Neural progenitor cell (in vitro differentiated cells): ENCODE measurements at regions not wholly inside any gene's neighbourhood (a gene's known extent, or its start where the extent isn't known, plus 50 kb on each side); places are given as distances from the start of the nearest gene placed in this dataset.

Source experiments
- DNase-seq: peaks from one replicate; pipeline ENCODE4 v3.0.0-alpha.2; 2016; ENCODE audit warnings: low spot score
- H2AFZ ChIP-seq: fragments of 200-600 bp; sonication (generic); replicated peaks from 2 replicates; pipeline ENCODE4 v1.6.1; 2016; ENCODE audit warnings: antibody characterized with exemption
- H3F3A ChIP-seq: fragments of 200-600 bp; sonication (generic); 2 replicates; pipeline ENCODE4 v1.6.1; 2016; ENCODE audit warnings: antibody characterized with exemption, low read depth
- H3K27ac ChIP-seq: fragments of 200-600 bp; sonication (generic); 2 replicates; pipeline ENCODE4 v1.5.1; 2016; ENCODE audit warnings: mild to moderate bottlenecking
- H3K27me3 ChIP-seq: fragments of 200-600 bp; sonication (generic); 2 replicates; pipeline ENCODE4 v1.6.1; 2016; ENCODE audit warnings: mild to moderate bottlenecking, moderate library complexity
- H3K36me3 ChIP-seq: fragments of 200-600 bp; sonication (generic); 2 replicates; pipeline ENCODE4 v1.5.1; 2016
- H3K4me1 ChIP-seq: fragments of 200-600 bp; sonication (generic); 2 replicates; pipeline ENCODE4 v1.6.1; 2016; ENCODE audit warnings: mixed run types
- H3K4me2 ChIP-seq: fragments of 200-600 bp; sonication (generic); 2 replicates; pipeline ENCODE4 v1.6.1; 2016
- H3K4me3 ChIP-seq: fragments of 200-600 bp; sonication (generic); 2 replicates; pipeline ENCODE4 v1.5.1; 2016
- H3K79me2 ChIP-seq: fragments of 200-600 bp; sonication (generic); 2 replicates; pipeline ENCODE4 v1.6.1; 2016; ENCODE audit warnings: low read depth
- H3K9ac ChIP-seq: fragments of 200-600 bp; sonication (generic); 2 replicates; pipeline ENCODE4 v1.6.1; 2016
- H3K9me3 ChIP-seq: fragments of 200-600 bp; sonication (generic); 2 replicates; pipeline ENCODE4 v1.5.1; 2016; ENCODE audit warnings: low read depth
- H4K20me1 ChIP-seq: fragments of 200-600 bp; sonication (generic); 2 replicates; pipeline ENCODE4 v1.6.1; 2016; ENCODE audit warnings: low read depth
- H3K27ac Mint-ChIP-seq: 3 replicates; pipeline ENCODE4 v1.8.0; 2021; ENCODE audit warnings: mixed read lengths
- H3K27me3 Mint-ChIP-seq: 2 replicates; pipeline ENCODE4 v1.8.0; 2022; ENCODE audit warnings: low read depth, mild to moderate bottlenecking, inconsistent platforms, moderate library complexity, mixed read lengths; ENCODE audit not compliant: insufficient read depth
- H3K36me3 Mint-ChIP-seq: 3 replicates; pipeline ENCODE4 v1.8.0; 2021; ENCODE audit warnings: mixed read lengths
- H3K4me1 Mint-ChIP-seq: 3 replicates; pipeline ENCODE4 v1.8.0; 2021; ENCODE audit warnings: mixed read lengths
- H3K4me3 Mint-ChIP-seq: 3 replicates; pipeline ENCODE4 v1.8.0; 2021; ENCODE audit warnings: mild to moderate bottlenecking, moderate library complexity, mixed read lengths
- H3K9me3 Mint-ChIP-seq: 3 replicates; pipeline ENCODE4 v1.8.0; 2020; ENCODE audit warnings: mixed read lengths
- EZH2 ChIP-seq: fragments of 200-600 bp; sonication (generic); IDR thresholded peaks from 2 replicates; pipeline ENCODE4 v1.6.1; 2017; ENCODE audit warnings: antibody characterized with exemption, mild to moderate bottlenecking, moderate library complexity
- EZH2phosphoT487 ChIP-seq: fragments of 200-600 bp; sonication (generic); IDR thresholded peaks from 2 replicates; pipeline ENCODE4 v1.6.1; 2017; ENCODE audit warnings: antibody characterized with exemption
- TF ChIP-seq, protein P1 (sequence below): fragments of 200-600 bp; sonication (generic); IDR thresholded peaks from 2 replicates; pipeline ENCODE4 v1.5.1; 2017; ENCODE audit warnings: antibody characterized with exemption, mild to moderate bottlenecking

DNA sequence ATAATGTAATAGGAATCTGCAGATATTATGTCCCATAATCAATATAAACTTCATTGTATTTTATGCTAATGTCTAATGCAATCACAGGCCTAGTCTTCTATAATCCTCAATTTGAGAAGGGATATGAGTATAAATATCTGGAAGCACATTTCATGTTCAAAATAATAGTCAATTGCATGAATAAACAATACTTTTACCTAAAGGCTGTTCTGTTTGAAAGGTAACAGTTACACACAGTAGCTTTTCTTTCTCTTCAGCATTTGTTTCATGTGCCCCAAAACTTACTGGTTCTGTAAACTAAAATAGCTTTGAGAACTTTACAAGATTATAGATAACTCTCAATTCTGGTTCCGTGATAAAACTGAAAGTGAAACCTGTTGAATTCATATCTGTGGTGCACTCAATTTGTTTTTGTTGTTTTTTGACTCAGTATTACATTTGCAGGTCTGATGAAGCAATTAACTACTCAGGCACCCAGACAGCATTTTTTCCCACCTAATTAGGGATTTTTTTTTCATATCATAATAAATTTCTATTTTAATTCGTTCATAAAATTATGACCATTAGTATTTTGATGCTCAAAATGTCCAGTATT lies 1193.8 kb downstream of the SLITRK1 start:
- H3K27me3 Mint-ChIP-seq, result no peaks in the 10 kb centered on the region

DNA sequence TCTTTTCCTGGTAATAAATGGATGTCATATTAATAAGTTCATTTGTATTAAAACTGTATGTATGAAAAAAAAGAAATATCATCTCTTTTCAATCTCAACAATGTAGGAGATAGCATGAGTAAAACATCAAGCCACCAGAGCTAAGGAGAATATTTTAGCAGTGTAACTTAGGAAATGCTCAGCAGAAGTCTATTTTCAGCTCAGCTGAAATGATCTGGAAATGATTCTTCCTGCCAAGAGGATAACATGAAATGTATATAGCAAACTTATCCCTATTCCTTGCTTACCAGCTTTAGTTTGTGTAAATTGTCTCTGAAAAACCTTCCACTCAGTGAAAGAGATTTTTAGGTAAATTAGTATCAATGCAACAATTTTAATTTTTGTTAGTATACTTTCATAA lies 1194.4 kb downstream of the SLITRK1 start:
- no peaks in the 10 kb centered on the region for H3K4me1 ChIP-seq
- Mint-ChIP-seq H3K27ac (no peak overlapping the region), H3K4me3 (no peak overlapping the region), H3K27me3 (no peaks in the 10 kb centered on the region), H3K36me3 (no peaks in the 10 kb centered on the region), H3K4me1 (no peaks in the 10 kb centered on the region), H3K9me3 (no peaks in the 10 kb centered on the region)
- H3K79me2 ChIP-seq, result no peaks in the 10 kb centered on the region
- no peak overlapping the region for H3K4me2 ChIP-seq
- H3K36me3 ChIP-seq, result no peaks in the 10 kb centered on the region
- H4K20me1 ChIP-seq, result no peaks in the 10 kb centered on the region
- no peaks in the 10 kb centered on the region for H3K27me3 ChIP-seq
- no peak overlapping the region for H3K4me3 ChIP-seq
- no peak overlapping the region for H2AFZ ChIP-seq
- H3K9me3 ChIP-seq, result no peaks in the 10 kb centered on the region
- no peak for TF ChIP-seq EZH2phosphoT487
- TF ChIP-seq, protein P1, sequence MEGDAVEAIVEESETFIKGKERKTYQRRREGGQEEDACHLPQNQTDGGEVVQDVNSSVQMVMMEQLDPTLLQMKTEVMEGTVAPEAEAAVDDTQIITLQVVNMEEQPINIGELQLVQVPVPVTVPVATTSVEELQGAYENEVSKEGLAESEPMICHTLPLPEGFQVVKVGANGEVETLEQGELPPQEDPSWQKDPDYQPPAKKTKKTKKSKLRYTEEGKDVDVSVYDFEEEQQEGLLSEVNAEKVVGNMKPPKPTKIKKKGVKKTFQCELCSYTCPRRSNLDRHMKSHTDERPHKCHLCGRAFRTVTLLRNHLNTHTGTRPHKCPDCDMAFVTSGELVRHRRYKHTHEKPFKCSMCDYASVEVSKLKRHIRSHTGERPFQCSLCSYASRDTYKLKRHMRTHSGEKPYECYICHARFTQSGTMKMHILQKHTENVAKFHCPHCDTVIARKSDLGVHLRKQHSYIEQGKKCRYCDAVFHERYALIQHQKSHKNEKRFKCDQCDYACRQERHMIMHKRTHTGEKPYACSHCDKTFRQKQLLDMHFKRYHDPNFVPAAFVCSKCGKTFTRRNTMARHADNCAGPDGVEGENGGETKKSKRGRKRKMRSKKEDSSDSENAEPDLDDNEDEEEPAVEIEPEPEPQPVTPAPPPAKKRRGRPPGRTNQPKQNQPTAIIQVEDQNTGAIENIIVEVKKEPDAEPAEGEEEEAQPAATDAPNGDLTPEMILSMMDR, result no peak
- TF ChIP-seq EZH2, result no peak
- no peak overlapping the region for H3K9ac ChIP-seq
- DNase-seq, result no peak
- H3K27ac ChIP-seq, result no peak overlapping the region
- no peaks in the 10 kb centered on the region for H3F3A ChIP-seq

More for the DNA sequence above, 1193.8 kb downstream of the SLITRK1 start:
- TF ChIP-seq EZH2phosphoT487 (no peak), EZH2 (no peak)
- TF ChIP-seq, protein P1, result no peak
- no peaks in the 10 kb centered on the region for H3K36me3 Mint-ChIP-seq
- Histone ChIP-seq H3F3A (no peaks in the 10 kb centered on the region), H3K79me2 (no peaks in the 10 kb centered on the region), H4K20me1 (no peaks in the 10 kb centered on the region), H3K4me3 (no peak overlapping the region), H2AFZ (no peak overlapping the region), H3K4me1 (no peaks in the 10 kb centered on the region), H3K4me2 (no peak overlapping the region), H3K27me3 (no peaks in the 10 kb centered on the region), H3K27ac (no peak overlapping the region), H3K9me3 (no peaks in the 10 kb centered on the region), H3K9ac (no peak overlapping the region), H3K36me3 (no peaks in the 10 kb centered on the region)
- H3K4me3 Mint-ChIP-seq, result no peak overlapping the region
- no peak overlapping the region for H3K27ac Mint-ChIP-seq
- DNase-seq, result no peak
- H3K4me1 Mint-ChIP-seq, result no peaks in the 10 kb centered on the region
- no peaks in the 10 kb centered on the region for H3K9me3 Mint-ChIP-seq

DNA sequence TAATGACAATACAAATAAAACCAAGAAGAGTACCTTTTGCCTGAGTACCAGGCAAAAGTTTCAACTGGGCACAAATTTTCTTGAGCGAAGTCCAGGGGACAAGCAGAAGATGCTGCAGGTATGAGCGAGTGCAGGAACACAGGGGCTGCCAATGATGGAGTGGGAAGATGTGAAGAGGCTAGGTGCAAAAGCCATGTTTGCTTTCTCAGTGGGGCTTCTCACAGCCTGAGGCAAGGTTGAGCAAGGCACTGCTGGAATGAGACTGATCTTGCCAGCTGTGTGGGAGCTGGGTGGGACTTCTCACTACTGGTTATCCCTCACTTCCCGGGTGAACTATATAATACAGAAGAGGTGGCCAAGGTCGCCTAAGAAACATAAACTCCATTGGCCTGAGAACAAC lies 1200.7 kb downstream of the SLITRK1 start:
- Histone ChIP-seq H3K27me3 (no peaks in the 10 kb centered on the region), H3K4me1 (no peaks in the 10 kb centered on the region), H3K4me2 (no peak overlapping the region), H3F3A (no peaks in the 10 kb centered on the region), H4K20me1 (no peaks in the 10 kb centered on the region), H3K9me3 (no peaks in the 10 kb centered on the region), H3K79me2 (no peaks in the 10 kb centered on the region), H3K36me3 (no peaks in the 10 kb centered on the region), H2AFZ (no peak overlapping the region), H3K27ac (no peak overlapping the region), H3K9ac (no peak overlapping the region), H3K4me3 (no peak overlapping the region)
- Mint-ChIP-seq H3K4me1 (no peaks in the 10 kb centered on the region), H3K27me3 (peaks cover under 1% of the 10 kb centered on the region), H3K36me3 (no peaks in the 10 kb centered on the region), H3K27ac (no peak overlapping the region), H3K4me3 (no peak overlapping the region), H3K9me3 (no peaks in the 10 kb centered on the region)
- TF ChIP-seq EZH2 (no peak), EZH2phosphoT487 (no peak)
- TF ChIP-seq, protein P1, result no peak
- no peak for DNase-seq
